Trophoblast cell (in vitro differentiated cells and primary cell): ENCODE measurements at regions not wholly inside any gene's neighbourhood (a gene's known extent, or its start where the extent isn't known, plus 50 kb on each side); places are given as distances from the start of the nearest gene placed in this dataset.

ENCODE experiments used
- DNase-seq, 2 donors: peaks; one replicate each; pipeline ENCODE4 v3.0.0-alpha.2; 2016
- H2AFZ ChIP-seq: 2 replicates; pipeline ENCODE4 v1.6.1; 2013; ENCODE audit warnings: low read length, moderate library complexity, mild to moderate bottlenecking; ENCODE audit not compliant: insufficient read depth, poor library complexity
- H2AK5ac ChIP-seq: 2 replicates; pipeline ENCODE4 v1.6.1; 2013; ENCODE audit warnings: mild to moderate bottlenecking, low read length
- H2BK120ac ChIP-seq: 2 replicates; pipeline ENCODE4 v1.6.1; 2013; ENCODE audit warnings: low read length, mild to moderate bottlenecking, moderate library complexity; ENCODE audit not compliant: insufficient read depth, poor library complexity
- H2BK12ac ChIP-seq: 2 replicates; pipeline ENCODE4 v1.6.1; 2013; ENCODE audit warnings: mild to moderate bottlenecking, low read length, moderate library complexity
- H2BK5ac ChIP-seq: 2 replicates; pipeline ENCODE4 v1.6.1; 2013; ENCODE audit warnings: low read length, low read depth, moderate library complexity, mild to moderate bottlenecking; ENCODE audit not compliant: poor library complexity
- H3K14ac ChIP-seq: 2 replicates; pipeline ENCODE4 v1.6.1; 2013; ENCODE audit warnings: mild to moderate bottlenecking, low read length
- H3K18ac ChIP-seq: 2 replicates; pipeline ENCODE4 v1.6.1; 2013; ENCODE audit warnings: mild to moderate bottlenecking, low read length
- H3K23ac ChIP-seq: 2 replicates; pipeline ENCODE4 v1.6.1; 2013; ENCODE audit warnings: low read length
- H3K27ac ChIP-seq: 2 replicates; pipeline ENCODE4 v1.5.1; 2013; ENCODE audit warnings: low read depth, mild to moderate bottlenecking, inconsistent platforms, low read length, moderate library complexity
- H3K27me3 ChIP-seq: 2 replicates; pipeline ENCODE4 v1.6.1; 2013; ENCODE audit warnings: inconsistent platforms, mild to moderate bottlenecking, low read length, moderate library complexity; ENCODE audit not compliant: insufficient read depth
- H3K36me3 ChIP-seq, 2 experiments: 1 replicate in 1 of 2; 2 replicates in 1 of 2; pipeline ENCODE4 v1.6.1; 2013; ENCODE audit warnings: low read length in 2 of 2, mild to moderate bottlenecking in 2 of 2, moderate library complexity in 1 of 2; ENCODE audit not compliant: insufficient read depth in 2 of 2, control insufficient read depth in 1 of 2
- H3K4ac ChIP-seq: 2 replicates; pipeline ENCODE4 v1.6.1; 2013; ENCODE audit warnings: low read depth, mild to moderate bottlenecking, low read length, moderate library complexity
- H3K4me1 ChIP-seq, 2 experiments: 1 replicate in 1 of 2; 2 replicates in 1 of 2; pipeline ENCODE4 v1.6.1; 2013; ENCODE audit warnings: low read length in 2 of 2, mild to moderate bottlenecking in 2 of 2, moderate library complexity in 1 of 2; ENCODE audit not compliant: insufficient read depth in 2 of 2, control insufficient read depth in 1 of 2
- H3K4me2 ChIP-seq: 2 replicates; pipeline ENCODE4 v1.6.1; 2013; ENCODE audit warnings: inconsistent platforms, mild to moderate bottlenecking, low read length, moderate library complexity
- H3K4me3 ChIP-seq: 2 replicates; pipeline ENCODE4 v1.5.1; 2013; ENCODE audit warnings: mild to moderate bottlenecking, low read depth, low read length, inconsistent platforms
- H3K79me1 ChIP-seq: one replicate; pipeline ENCODE4 v1.6.1; 2013; ENCODE audit warnings: low read length
- H3K79me2 ChIP-seq: 2 replicates; pipeline ENCODE4 v1.6.1; 2013; ENCODE audit warnings: low read length, mild to moderate bottlenecking; ENCODE audit not compliant: control insufficient read depth, insufficient read depth, poor library complexity
- H3K9ac ChIP-seq: 2 replicates; pipeline ENCODE4 v1.6.1; 2013; ENCODE audit warnings: mild to moderate bottlenecking, low read length
- H3K9me3 ChIP-seq: 2 replicates; pipeline ENCODE4 v1.6.1; 2013; ENCODE audit warnings: low read depth, mild to moderate bottlenecking, control low read depth, inconsistent platforms, low read length; ENCODE audit not compliant: insufficient read depth
- H4K12ac ChIP-seq: 2 replicates; pipeline ENCODE4 v1.6.1; 2013; ENCODE audit warnings: low read depth, mild to moderate bottlenecking, low read length, moderate library complexity
- H4K8ac ChIP-seq: 2 replicates; pipeline ENCODE4 v1.6.1; 2013; ENCODE audit warnings: low read depth, mild to moderate bottlenecking, low read length, moderate library complexity
- H4K91ac ChIP-seq: one replicate; pipeline ENCODE4 v1.6.1; 2013; ENCODE audit warnings: low read depth, mild to moderate bottlenecking, low read length, moderate library complexity
- WGBS: extraction: QIAGEN DNeasy Blood & Tissue Kit; methylation state at CpG from one replicate; pipeline ENCODE4 v1.1.7; 2013; ENCODE audit warnings: missing lambda C conversion rate; ENCODE audit not compliant: insufficient read length, insufficient coverage; ENCODE audit errors: extremely low coverage; 5-methylcytosine and 5-hydroxymethylcytosine counted together

GRCh38 chr6:159431750-159432149 lies 261.3 kb downstream of the SOD2 start:
- no peaks in the 10 kb centered on the region for H3K27me3 ChIP-seq
- H3K4ac ChIP-seq = no peak overlapping the region
- H3K79me1 ChIP-seq = no peaks in the 10 kb centered on the region
- no peaks in the 10 kb centered on the region for H3K4me1 ChIP-seq
- H3K4me3 ChIP-seq = no peak overlapping the region
- H3K36me3 ChIP-seq = no peaks in the 10 kb centered on the region
- no peak overlapping the region for H3K4me2 ChIP-seq
- no peak overlapping the region for H2AFZ ChIP-seq
- WGBS = no CpG with 5 or more reads among the region's 1 CpG
- no peak overlapping the region for H4K91ac ChIP-seq
- H3K9me3 ChIP-seq = peaks cover 4% of the 10 kb centered on the region
- no peak overlapping the region for H3K18ac ChIP-seq
- no peak overlapping the region for H3K23ac ChIP-seq
- no peak overlapping the region for H3K27ac ChIP-seq
- no peak overlapping the region for H2AK5ac ChIP-seq
- H4K12ac ChIP-seq = no peak overlapping the region
- no peak for DNase-seq
- no peak overlapping the region for H3K14ac ChIP-seq
- H2BK12ac ChIP-seq = no peak overlapping the region
- no peak overlapping the region for H2BK5ac ChIP-seq
- no peaks in the 10 kb centered on the region for H3K79me2 ChIP-seq
- H2BK120ac ChIP-seq = no peak overlapping the region
- no peak overlapping the region for H3K9ac ChIP-seq
- H4K8ac ChIP-seq = no peak overlapping the region

- Histone ChIP-seq H2AFZ (no peak overlapping the region), H3K9me3 (peaks cover 8% of the 10 kb centered on the region), H2BK5ac (no peak overlapping the region), H3K36me3 (no peaks in the 10 kb centered on the region), H3K14ac (no peak overlapping the region), H2BK120ac (no peak overlapping the region), H3K4me1 (no peaks in the 10 kb centered on the region), H3K18ac (no peak overlapping the region), H4K8ac (no peak overlapping the region), H3K4me3 (no peak overlapping the region), H3K27ac (no peak overlapping the region), H2BK12ac (no peak overlapping the region), H3K4ac (no peak overlapping the region), H3K27me3 (no peaks in the 10 kb centered on the region), H3K79me2 (no peaks in the 10 kb centered on the region), H3K23ac (no peak overlapping the region), H3K4me2 (no peak overlapping the region), H4K12ac (no peak overlapping the region), H4K91ac (no peak overlapping the region), H3K9ac (no peak overlapping the region), H2AK5ac (no peak overlapping the region), H3K79me1 (no peaks in the 10 kb centered on the region)
- DNase-seq = no peak
- no CpG with 5 or more reads among the region's 3 CpGs for WGBS
Measured at GRCh38 chr6:159430323-159430722, 261.1 kb downstream of the FNDC1 start.

DNA sequence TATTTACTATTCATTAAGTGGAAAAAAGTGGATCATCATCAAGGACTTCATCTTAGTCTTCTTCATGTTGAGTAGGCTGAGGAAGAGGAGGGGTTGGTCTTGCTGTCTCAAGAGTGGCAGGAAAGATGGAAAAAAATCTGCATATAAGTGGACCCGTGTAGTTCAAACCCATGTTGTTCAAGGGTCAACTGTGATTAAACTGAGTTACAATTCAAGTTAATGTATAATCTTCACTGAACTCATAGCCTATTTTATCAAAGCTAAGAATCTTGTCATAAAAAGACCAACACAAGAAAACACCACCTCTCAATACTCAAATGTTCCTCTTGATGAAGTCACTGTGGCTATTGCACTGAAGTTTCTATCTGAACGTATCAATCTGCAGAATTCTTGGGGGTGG lies 260.2 kb downstream of the FNDC1 start:
- H3K79me1 ChIP-seq = no peaks in the 10 kb centered on the region
- peaks cover 5% of the 10 kb centered on the region for H3K9me3 ChIP-seq
- H3K4me3 ChIP-seq = no peak overlapping the region
- H3K14ac ChIP-seq = no peak overlapping the region
- no peak overlapping the region for H2AK5ac ChIP-seq
- H3K9ac ChIP-seq = no peak overlapping the region
- no peak overlapping the region for H4K12ac ChIP-seq
- no peak overlapping the region for H3K27ac ChIP-seq
- no peak overlapping the region for H2BK12ac ChIP-seq
- DNase-seq = no peak
- no peak overlapping the region for H3K23ac ChIP-seq
- no peak overlapping the region for H3K18ac ChIP-seq
- WGBS = no CpG with 5 or more reads among the region's 2 CpGs
- H3K4me2 ChIP-seq = no peak overlapping the region
- no peaks in the 10 kb centered on the region for H3K4me1 ChIP-seq
- no peak overlapping the region for H4K8ac ChIP-seq
- no peak overlapping the region for H4K91ac ChIP-seq
- H2AFZ ChIP-seq = no peak overlapping the region
- no peaks in the 10 kb centered on the region for H3K36me3 ChIP-seq
- H2BK120ac ChIP-seq = no peak overlapping the region
- no peaks in the 10 kb centered on the region for H3K27me3 ChIP-seq
- no peak overlapping the region for H3K4ac ChIP-seq
- no peak overlapping the region for H2BK5ac ChIP-seq
- H3K79me2 ChIP-seq = no peaks in the 10 kb centered on the region

DNA sequence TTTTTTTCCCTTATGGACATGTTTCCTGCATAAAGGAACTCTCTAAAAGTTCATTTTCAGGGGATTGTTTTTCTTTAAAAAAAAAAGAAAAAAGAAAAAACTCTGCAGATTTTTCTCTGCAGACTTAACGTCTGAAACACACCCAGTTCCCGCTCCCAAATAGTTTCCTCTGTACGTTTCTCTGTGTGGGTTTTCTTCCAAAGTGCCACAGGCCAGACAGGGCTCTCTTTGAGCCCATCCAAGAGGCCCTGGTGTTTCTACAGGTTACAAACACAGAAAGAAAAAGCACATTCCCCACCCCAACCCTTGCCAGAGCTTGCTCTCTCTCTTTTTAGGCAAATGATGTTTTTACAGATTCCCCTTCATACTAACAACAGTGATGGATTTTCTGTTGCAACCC lies 258.6 kb downstream of the FNDC1 start:
- Histone ChIP-seq H3K9ac (no peak overlapping the region), H3K4ac (no peak overlapping the region), H3K27ac (no peak overlapping the region), H2BK12ac (no peak overlapping the region), H3K27me3 (no peaks in the 10 kb centered on the region), H2AK5ac (no peak overlapping the region), H3K9me3 (peaks cover 5% of the 10 kb centered on the region), H3K4me1 (no peaks in the 10 kb centered on the region), H3K23ac (no peak overlapping the region), H3K79me1 (no peaks in the 10 kb centered on the region), H2BK120ac (no peak overlapping the region), H4K91ac (no peak overlapping the region), H3K4me2 (no peak overlapping the region), H3K14ac (no peak overlapping the region), H2AFZ (no peak overlapping the region), H3K79me2 (no peaks in the 10 kb centered on the region), H3K4me3 (no peak overlapping the region), H2BK5ac (no peak overlapping the region), H4K12ac (no peak overlapping the region), H4K8ac (no peak overlapping the region), H3K36me3 (no peaks in the 10 kb centered on the region), H3K18ac (no peak overlapping the region)
- DNase-seq = no peak
- no CpG with 5 or more reads among the region's 3 CpGs for WGBS
